Duodenal mucosa (tissue), 2 donors: ENCODE measurements at regions not wholly inside any gene's neighbourhood (a gene's known extent, or its start where the extent isn't known, plus 50 kb on each side); places are given as distances from the start of the nearest gene placed in this dataset.

Experiments
- H3K27ac ChIP-seq: one replicate; pipeline ENCODE4 v1.7.0; 2013; ENCODE audit warnings: low read depth, low read length
- H3K27me3 ChIP-seq, 2 donors: one replicate each; pipeline ENCODE4 v1.7.0; 2013; ENCODE audit warnings: low read length in 2 of 2, control low read depth in 1 of 2; ENCODE audit not compliant: insufficient read depth in 2 of 2, control insufficient read depth in 1 of 2
- H3K36me3 ChIP-seq, 2 donors: one replicate each; pipeline ENCODE4 v1.7.0; 2013; ENCODE audit warnings: low read length in 2 of 2, control low read depth in 1 of 2; ENCODE audit not compliant: insufficient read depth in 2 of 2, control insufficient read depth in 1 of 2
- H3K4me1 ChIP-seq, 2 donors: one replicate each; pipeline ENCODE4 v1.7.0; 2013; ENCODE audit warnings: low read length in 2 of 2, control low read depth in 1 of 2; ENCODE audit not compliant: insufficient read depth in 2 of 2, control insufficient read depth in 1 of 2
- H3K4me3 ChIP-seq, 2 donors: one replicate each; pipeline ENCODE4 v1.7.0; 2013; ENCODE audit warnings: low read length in 2 of 2, low read depth in 1 of 2
- H3K9ac ChIP-seq, 2 donors: one replicate each; pipeline ENCODE4 v1.7.0; 2013; ENCODE audit warnings: low read length in 2 of 2, low read depth in 1 of 2
- H3K9me3 ChIP-seq, 2 donors: one replicate each; pipeline ENCODE4 v1.7.0; 2013; ENCODE audit warnings: low read length in 2 of 2, control low read depth in 1 of 2; ENCODE audit not compliant: control insufficient read depth in 1 of 2

GRCh38 chr3:188940573-188940932 is 231.2 kb upstream of the TPRG1 start:
- no peaks in the 10 kb centered on the region for H3K9me3 ChIP-seq
- H3K4me1 ChIP-seq, result no peaks in the 10 kb centered on the region
- H3K4me3 ChIP-seq, result no peak overlapping the region
- H3K36me3 ChIP-seq, result no peaks in the 10 kb centered on the region
- no peaks in the 10 kb centered on the region for H3K27me3 ChIP-seq
- no peak overlapping the region for H3K9ac ChIP-seq
- H3K27ac ChIP-seq, result no peak overlapping the region

DNA sequence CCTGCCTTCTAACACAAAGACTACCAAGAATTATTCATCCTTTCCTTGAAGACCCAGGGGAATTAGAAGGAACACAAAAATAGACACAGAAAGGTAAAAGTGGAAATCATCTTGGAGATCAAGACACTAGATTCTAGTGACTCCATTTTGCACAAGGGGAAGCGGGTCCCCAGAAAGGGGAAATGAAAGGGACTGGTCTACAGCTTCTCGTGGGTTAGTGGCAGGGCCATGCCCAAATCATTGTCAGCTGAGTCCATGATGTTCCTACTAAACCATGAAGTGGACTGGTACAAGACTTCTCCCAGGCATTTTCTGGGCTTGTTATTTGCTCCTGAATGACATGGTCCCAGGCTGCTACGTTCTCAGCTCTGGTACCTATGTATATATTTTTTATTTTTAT is 230.7 kb upstream of the TPRG1 start:
- no peak overlapping the region for H3K27ac ChIP-seq

DNA sequence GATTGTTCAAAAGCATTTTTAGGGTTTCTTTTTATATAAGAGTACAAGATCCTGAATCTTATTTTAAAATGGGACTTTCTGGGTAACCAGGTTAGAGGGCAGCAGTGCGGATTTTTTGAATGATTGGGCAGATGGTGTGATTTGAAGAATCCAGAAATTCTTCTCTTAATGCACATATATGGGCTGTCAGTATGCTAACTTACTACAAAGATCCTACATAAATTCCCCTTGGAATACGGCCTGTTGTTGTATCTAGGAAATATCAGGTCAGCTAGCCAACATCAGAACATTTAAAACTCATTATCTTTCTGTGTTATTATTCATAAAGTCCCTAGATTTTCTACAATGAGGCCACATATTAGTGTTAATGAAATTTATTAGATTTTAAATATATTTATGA is 229.6 kb upstream of the TPRG1 start:
- no peaks in the 10 kb centered on the region for H3K9me3 ChIP-seq
- no peak overlapping the region for H3K4me3 ChIP-seq
- H3K36me3 ChIP-seq, result no peaks in the 10 kb centered on the region
- no peaks in the 10 kb centered on the region for H3K27me3 ChIP-seq
- no peak overlapping the region for H3K27ac ChIP-seq
- peaks cover 0 to 7% of the 10 kb centered on the region in 2 donors for H3K4me1 ChIP-seq
- no peak overlapping the region for H3K9ac ChIP-seq

More for the DNA sequence above, 230.7 kb upstream of the TPRG1 start:
- no peak overlapping the region for H3K9ac ChIP-seq
- no peaks in the 10 kb centered on the region for H3K9me3 ChIP-seq
- H3K27me3 ChIP-seq, result no peaks in the 10 kb centered on the region
- no peaks in the 10 kb centered on the region for H3K4me1 ChIP-seq
- H3K4me3 ChIP-seq, result no peak overlapping the region
- H3K36me3 ChIP-seq, result no peaks in the 10 kb centered on the region

GRCh38 chr3:188943591-188943990 is 228.2 kb upstream of the TPRG1 start:
- peaks cover 6 to 13% of the 10 kb centered on the region in 2 donors for H3K4me1 ChIP-seq
- H3K4me3 ChIP-seq, result no peak overlapping the region
- no peaks in the 10 kb centered on the region for H3K9me3 ChIP-seq
- no peaks in the 10 kb centered on the region for H3K36me3 ChIP-seq
- no peak overlapping the region for H3K27ac ChIP-seq
- no peaks in the 10 kb centered on the region for H3K27me3 ChIP-seq
- H3K9ac ChIP-seq, result no peak overlapping the region

GRCh38 chr3:188944108-188944507 is 227.7 kb upstream of the TPRG1 start:
- Histone ChIP-seq H3K4me1 (peaks cover 10 to 19% of the 10 kb centered on the region in 2 donors), H3K9ac (no peak overlapping the region), H3K27me3 (no peaks in the 10 kb centered on the region), H3K27ac (no peak overlapping the region), H3K36me3 (no peaks in the 10 kb centered on the region), H3K4me3 (no peak overlapping the region), H3K9me3 (no peaks in the 10 kb centered on the region)

DNA sequence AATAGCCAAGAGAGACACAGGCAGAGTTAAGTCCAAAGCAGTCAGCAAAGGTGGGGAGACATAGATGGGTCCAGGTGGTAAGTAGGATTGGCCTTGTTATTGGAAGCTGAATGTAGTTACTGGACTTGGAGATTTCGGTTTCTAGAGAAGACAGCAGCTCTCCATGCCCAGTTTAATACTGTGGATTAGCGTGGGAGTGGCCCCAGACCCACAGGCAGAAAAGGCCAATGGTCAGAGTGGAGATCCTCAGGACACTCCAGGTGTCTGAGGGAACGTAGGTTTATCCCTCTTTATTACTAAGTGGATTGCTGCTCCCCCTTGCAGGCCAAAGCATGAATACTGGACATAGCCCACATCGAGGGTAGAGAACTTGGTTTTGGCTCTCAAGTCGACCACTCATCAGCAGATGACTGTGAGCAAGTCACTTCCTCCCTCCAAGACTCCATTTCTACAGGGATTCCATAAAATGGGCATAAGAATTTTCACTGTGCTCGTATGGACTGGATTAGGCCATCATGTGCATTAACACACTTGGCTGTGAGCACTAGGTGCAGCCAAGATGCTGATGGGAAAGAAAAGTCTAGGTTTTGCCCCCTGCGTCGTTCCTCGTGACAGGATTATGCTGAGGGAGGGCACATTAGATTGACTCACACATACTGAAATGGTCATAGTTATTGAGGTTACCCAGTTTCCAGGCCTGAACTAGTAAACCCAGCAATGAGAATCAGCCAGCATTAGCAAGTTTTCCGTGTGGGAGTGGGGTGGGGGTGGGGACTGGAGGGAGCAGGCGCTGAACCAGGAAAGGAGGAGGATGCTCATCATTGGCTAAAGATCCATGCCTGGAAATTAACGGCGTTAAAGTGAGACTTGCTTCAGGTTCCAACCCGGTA is 225.2 kb upstream of the TPRG1 start:
- no peaks in the 10 kb centered on the region for H3K36me3 ChIP-seq
- peak overlapping the region; percentile 67 to 68 for H3K4me3 ChIP-seq
- H3K9me3 ChIP-seq, result no peaks in the 10 kb centered on the region
- no peaks in the 10 kb centered on the region for H3K27me3 ChIP-seq
- H3K4me1 ChIP-seq, result peaks cover 22 to 32% of the 10 kb centered on the region in 2 donors
- H3K9ac ChIP-seq, result peak overlapping the region; percentile 45 to 48
- H3K27ac ChIP-seq, result peak overlapping the region; percentile 53

GRCh38 chr3:188947401-188948280 is 224.1 kb upstream of the TPRG1 start:
- Histone ChIP-seq H3K9me3 (no peaks in the 10 kb centered on the region), H3K36me3 (no peaks in the 10 kb centered on the region), H3K27me3 (no peaks in the 10 kb centered on the region), H3K27ac (peak overlapping the region; percentile 68), H3K4me1 (peaks cover 22 to 32% of the 10 kb centered on the region in 2 donors), H3K4me3 (peak overlapping the region; percentile 67 to 68), H3K9ac (peak overlapping the region; percentile 45 to 48)

DNA sequence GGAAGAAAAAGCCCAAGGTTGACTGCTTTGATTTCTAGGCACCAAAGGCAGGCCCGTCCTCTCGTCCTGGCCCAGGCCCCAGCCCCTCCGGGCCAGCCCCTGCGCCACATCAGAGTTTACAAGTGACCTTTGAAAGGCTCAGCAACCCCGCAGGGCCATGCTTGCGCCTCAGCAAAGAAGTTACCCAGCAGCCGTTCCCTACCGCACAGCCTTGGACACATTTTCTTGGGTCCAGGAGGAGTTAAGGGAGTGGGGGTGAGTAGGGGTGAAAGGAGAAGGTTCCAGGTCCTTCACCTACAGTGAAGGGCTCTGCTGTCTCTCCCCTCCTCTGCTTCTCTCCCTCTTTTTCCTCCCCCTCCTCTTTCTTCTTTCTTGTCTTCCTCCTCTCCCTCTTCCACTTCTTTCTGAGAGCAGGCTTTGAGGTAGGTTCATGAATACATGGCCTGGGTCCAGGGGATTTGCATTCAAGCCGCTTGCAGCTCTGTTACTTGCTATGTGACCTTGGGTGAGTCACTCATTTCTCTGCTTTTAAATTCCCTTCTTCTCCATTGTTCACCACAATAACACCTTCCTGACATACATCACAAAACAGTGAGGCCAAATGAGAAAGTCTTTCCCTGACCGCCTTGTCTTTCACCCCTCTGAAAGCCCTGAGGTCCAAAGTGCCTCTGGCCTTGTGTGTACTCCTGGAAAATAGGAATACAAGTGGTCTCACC is 223.3 kb upstream of the TPRG1 start:
- H3K9me3 ChIP-seq, result no peaks in the 10 kb centered on the region
- no peaks in the 10 kb centered on the region for H3K36me3 ChIP-seq
- peak overlapping the region; percentile 21 to 27 for H3K9ac ChIP-seq
- H3K4me3 ChIP-seq, result peak overlapping the region; percentile 67 to 68
- H3K27me3 ChIP-seq, result no peaks in the 10 kb centered on the region
- H3K4me1 ChIP-seq, result peaks cover 22 to 32% of the 10 kb centered on the region in 2 donors
- peak overlapping the region; percentile 68 for H3K27ac ChIP-seq

DNA sequence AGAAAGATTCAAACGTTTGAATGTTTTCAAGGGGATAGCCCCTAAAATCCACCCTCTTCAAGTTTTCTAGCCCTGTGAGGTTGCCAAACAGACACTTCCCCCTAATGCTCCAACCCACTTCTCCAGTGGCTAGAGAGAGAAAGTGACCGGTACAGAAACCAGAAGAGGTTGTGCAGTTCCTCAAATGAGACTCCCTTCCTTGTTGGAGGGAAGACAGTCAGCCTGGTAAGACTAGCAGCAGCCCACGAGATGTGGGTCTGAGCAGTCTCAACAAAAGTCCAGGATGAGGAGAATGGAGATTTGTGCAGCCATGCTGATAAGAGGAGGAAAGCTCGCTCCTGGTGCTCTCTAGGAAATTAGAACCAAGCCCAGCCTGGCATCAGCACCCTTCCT is 222.8 kb upstream of the TPRG1 start:
- Histone ChIP-seq H3K9ac (peak overlapping the region; percentile 21 to 27), H3K27me3 (no peaks in the 10 kb centered on the region), H3K27ac (peak overlapping the region; percentile 68), H3K9me3 (no peaks in the 10 kb centered on the region), H3K36me3 (no peaks in the 10 kb centered on the region), H3K4me1 (peaks cover 22 to 32% of the 10 kb centered on the region in 2 donors), H3K4me3 (no peak overlapping the region)
